Suprapubic skin (tissue), 4 donors: ENCODE measurements at regions not wholly inside any gene's neighbourhood (a gene's known extent, or its start where the extent isn't known, plus 50 kb on each side); places are given as distances from the start of the nearest gene placed in this dataset.

Source experiments
- CTCF ChIP-seq, 2 donors: fragments of 200-600 bp in 1 of 2; fragments of 450-650 bp in 1 of 2; sonication (generic) in 1 of 2; IDR thresholded peaks; one replicate each; pipeline ENCODE4 v1.5.1; 2016 to 2019; ENCODE audit warnings: antibody characterized with exemption in 2 of 2, mild to moderate bottlenecking in 1 of 2, moderate library complexity in 1 of 2
- EP300 ChIP-seq: sonication (generic); formaldehyde crosslinking; IDR thresholded peaks from one replicate; pipeline ENCODE4 v1.6.1; 2017; ENCODE audit warnings: antibody characterized with exemption
- POLR2A ChIP-seq, 2 donors: fragments of 450-650 bp; IDR thresholded peaks; one replicate each; pipeline ENCODE4 v1.6.1; 2017; ENCODE audit warnings: antibody characterized with exemption in 2 of 2, mild to moderate bottlenecking in 2 of 2, moderate library complexity in 2 of 2
- POLR2AphosphoS5 ChIP-seq, 3 donors: sonication (generic); formaldehyde crosslinking; IDR thresholded peaks; one replicate each; pipeline ENCODE4 v1.6.1; 2017; ENCODE audit warnings: antibody characterized with exemption in 3 of 3

GRCh38 chr3:88641033-88641604, 466.3 kb upstream of the EPHA3 start:
- no peak for TF ChIP-seq EP300
- TF ChIP-seq CTCF (IDR thresholded peaks at IDR 0.05), result no peak
- TF ChIP-seq POLR2AphosphoS5 (IDR thresholded peaks at IDR 0.05), result no peak
- TF ChIP-seq POLR2A (IDR thresholded peaks at IDR 0.05), result no peak
